CD4-positive, alpha-beta T cell (primary cell): ENCODE measurements at regions not wholly inside any gene's neighbourhood (a gene's known extent, or its start where the extent isn't known, plus 50 kb on each side); places are given as distances from the start of the nearest gene placed in this dataset.
A peak's percentile ranks its signal among the peaks of the same experiment; 100 is the strongest.

Experiments used
- ATAC-seq: fragments of 200-7000 bp; cut with Tn5 transposase; one replicate; pipeline ENCODE4 v1.10.0; 2022; ENCODE audit warnings: mild to moderate bottlenecking; ENCODE audit not compliant: poor library complexity
- CTCF ChIA-PET: fragments of 350-600 bp; sonication (Branson Sonifier 250); formaldehyde crosslinking; loops from one replicate; lab custom pipeline; 2021; ENCODE audit warnings: antibody characterized with exemption, inconsistent platforms; lab: Charles Lee
- POLR2A ChIA-PET: fragments of 350-600 bp; sonication (Branson Sonifier 250); formaldehyde crosslinking; loops from one replicate; lab custom pipeline; 2021; ENCODE audit warnings: antibody characterized with exemption, inconsistent platforms; lab: Charles Lee
- DNase-seq, 14 experiments: peaks; one replicate each; pipeline ENCODE4 v3.0.0-alpha.2; 2013 to 2020; ENCODE audit warnings: mixed read lengths in 2 of 14
- H3K27ac ChIP-seq, 2 donors: one replicate each; pipeline versions ENCODE4 v1.5.1 to v1.7.0; 2013; ENCODE audit warnings: low read length in 2 of 2, low read depth in 1 of 2, mild to moderate bottlenecking in 1 of 2
- H3K27me3 ChIP-seq, 2 experiments: 1 replicate in 1 of 2; 2 replicates in 1 of 2; pipeline versions ENCODE4 v1.6.1 to v1.7.0; 2013; ENCODE audit warnings: low read length in 2 of 2, control low read depth in 1 of 2, mild to moderate bottlenecking in 1 of 2, moderate library complexity in 1 of 2; ENCODE audit not compliant: insufficient read depth in 2 of 2, control insufficient read depth in 1 of 2
- H3K36me3 ChIP-seq: one replicate; pipeline ENCODE4 v1.6.1; 2013; ENCODE audit warnings: low read length, control low read depth; ENCODE audit not compliant: insufficient read depth
- H3K4me1 ChIP-seq: one replicate; pipeline ENCODE4 v1.6.1; 2013; ENCODE audit warnings: low read length, control low read depth; ENCODE audit not compliant: insufficient read depth
- H3K4me3 ChIP-seq: one replicate; pipeline ENCODE4 v1.5.1; 2013; ENCODE audit warnings: mild to moderate bottlenecking, low read length, moderate library complexity
- H3K9me3 ChIP-seq, 2 experiments: 1 replicate in 1 of 2; 2 replicates in 1 of 2; pipeline versions ENCODE4 v1.6.1 to v1.7.0; 2013; ENCODE audit warnings: low read length in 2 of 2, mild to moderate bottlenecking in 2 of 2, control low read depth in 1 of 2, moderate library complexity in 1 of 2; ENCODE audit not compliant: control insufficient read depth in 1 of 2, insufficient read depth in 1 of 2
- H3K27ac Mint-ChIP-seq: one replicate; pipeline ENCODE4 v1.8.0; 2020; ENCODE audit warnings: mixed read lengths
- H3K27me3 Mint-ChIP-seq: one replicate; pipeline ENCODE4 v1.8.0; 2021; ENCODE audit warnings: mixed read lengths
- H3K36me3 Mint-ChIP-seq: one replicate; pipeline ENCODE4 v1.8.0; 2021; ENCODE audit warnings: low read depth, mixed read lengths
- H3K4me1 Mint-ChIP-seq: one replicate; pipeline ENCODE4 v1.8.0; 2021; ENCODE audit warnings: low read depth, mixed read lengths
- H3K4me3 Mint-ChIP-seq: one replicate; pipeline ENCODE4 v1.8.0; 2020; ENCODE audit warnings: mild to moderate bottlenecking, mixed read lengths
- H3K9me3 Mint-ChIP-seq: one replicate; pipeline ENCODE4 v1.8.0; 2020; ENCODE audit warnings: mixed read lengths
- CTCF ChIP-seq: fragments of 200-600 bp; IDR thresholded peaks from one replicate; pipeline ENCODE4 v1.8.0; 2022; ENCODE audit warnings: antibody characterized with exemption, mild to moderate bottlenecking
- intact Hi-C, 2 experiments: fragments of 100-400 bp; cut with DNase I in 1 of 2; cut with micrococcal nuclease in 1 of 2; formaldehyde crosslinking; loops; one replicate each; pipeline versions ENCODE4 v1.15.1 to v1.9.0; 2023 to 2025; cut with DNase I, micrococcal nuclease

- H3K9me3 Mint-ChIP-seq: no peaks in the 10 kb centered on the region
- no peak overlapping the region for H3K27ac ChIP-seq
- H3K27me3 Mint-ChIP-seq: peaks cover 13% of the 10 kb centered on the region
- H3K4me3 Mint-ChIP-seq: no peak overlapping the region
- no peaks in the 10 kb centered on the region for H3K36me3 Mint-ChIP-seq
- CTCF ChIA-PET: no interaction called here
- peaks cover 0 to 8% of the 10 kb centered on the region in 2 experiments for H3K9me3 ChIP-seq
- H3K27me3 ChIP-seq: no peaks in the 10 kb centered on the region
- H3K36me3 ChIP-seq: no peaks in the 10 kb centered on the region
- no peak overlapping the region for H3K4me3 ChIP-seq
- no peaks in the 10 kb centered on the region for H3K4me1 Mint-ChIP-seq
- intact Hi-C loops: no loop called here
- peak in 1 of 14 experiments; percentile 23 for DNase-seq
- no peak for ATAC-seq
- H3K27ac Mint-ChIP-seq: no peak overlapping the region
- POLR2A ChIA-PET: no interaction called here
- no peaks in the 10 kb centered on the region for H3K4me1 ChIP-seq
- TF ChIP-seq CTCF: no peak
These were observed 79.4 kb upstream of the SNTG2 start for GRCh38 chr2:871175-871727.

GRCh38 chr2:870426-870825, 80.2 kb upstream of the SNTG2 start:
- no peak overlapping the region for H3K4me3 ChIP-seq
- no peaks in the 10 kb centered on the region for H3K36me3 ChIP-seq
- no peak overlapping the region for H3K27ac ChIP-seq
- POLR2A ChIA-PET: no interaction called here
- H3K9me3 Mint-ChIP-seq: no peaks in the 10 kb centered on the region
- H3K27me3 Mint-ChIP-seq: peaks cover 13% of the 10 kb centered on the region
- intact Hi-C loops: no loop called here
- no peak for ATAC-seq
- H3K4me3 Mint-ChIP-seq: no peak overlapping the region
- no peak overlapping the region for H3K27ac Mint-ChIP-seq
- H3K36me3 Mint-ChIP-seq: no peaks in the 10 kb centered on the region
- no peaks in the 10 kb centered on the region for H3K27me3 ChIP-seq
- H3K4me1 ChIP-seq: no peaks in the 10 kb centered on the region
- TF ChIP-seq CTCF: no peak
- H3K4me1 Mint-ChIP-seq: no peaks in the 10 kb centered on the region
- CTCF ChIA-PET: no interaction called here
- peak in 1 of 14 experiments; percentile 20 for DNase-seq
- peaks cover 0 to 8% of the 10 kb centered on the region in 2 experiments for H3K9me3 ChIP-seq

- intact Hi-C loops: no loop called here
- DNase-seq (no peak), ATAC-seq (no peak)
- Histone ChIP-seq H3K4me1 (no peaks in the 10 kb centered on the region), H3K27ac (no peak overlapping the region), H3K36me3 (no peaks in the 10 kb centered on the region), H3K9me3 (peaks cover 0 to 8% of the 10 kb centered on the region in 2 experiments), H3K4me3 (no peak overlapping the region), H3K27me3 (no peaks in the 10 kb centered on the region)
- Mint-ChIP-seq H3K9me3 (no peaks in the 10 kb centered on the region), H3K36me3 (no peaks in the 10 kb centered on the region), H3K27me3 (peaks cover 13% of the 10 kb centered on the region), H3K27ac (no peak overlapping the region), H3K4me1 (no peaks in the 10 kb centered on the region), H3K4me3 (no peak overlapping the region)
- POLR2A ChIA-PET: no interaction called here
- TF ChIP-seq CTCF: no peak
- CTCF ChIA-PET: no interaction called here
These were observed 80.8 kb upstream of the SNTG2 start for GRCh38 chr2:869894-870293.
